ENCODE measurements at regions not wholly inside any gene's neighbourhood (a gene's known extent, or its start where the extent isn't known, plus 50 kb on each side); places are given as distances from the start of the nearest gene placed in this dataset.

DNA sequence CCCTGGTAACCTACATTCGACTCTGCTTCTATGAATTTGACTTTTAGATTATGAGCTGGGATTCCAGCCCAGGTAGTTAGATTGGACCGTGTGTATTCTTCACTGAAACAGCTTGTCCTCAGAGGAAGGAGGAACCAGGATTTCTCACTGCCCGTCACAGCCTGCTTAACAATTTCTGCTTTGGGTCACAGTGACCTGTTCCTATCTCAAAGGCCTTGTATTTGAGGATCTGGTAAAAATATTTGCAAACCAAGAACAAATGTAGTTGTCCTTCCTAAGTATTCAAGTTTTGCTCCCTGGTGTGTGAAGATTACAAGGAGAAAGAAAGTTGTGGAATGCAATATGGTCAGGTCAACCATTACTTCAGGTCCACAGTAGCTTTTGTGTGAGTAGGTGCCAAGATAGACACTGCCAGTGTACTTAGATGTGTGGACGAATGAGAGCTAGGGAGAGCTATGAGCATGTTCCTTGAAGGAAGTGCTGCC is 55.1 kb downstream of the KIF4B start:
- ATAC-seq: no peak

- ATAC-seq: no peak
These were observed 56.4 kb downstream of the KIF4B start for GRCh38 chr5:155069961-155070360.

GRCh38 chr5:155070781-155071180 is 57.2 kb downstream of the KIF4B start:
- no peak for ATAC-seq

DNA sequence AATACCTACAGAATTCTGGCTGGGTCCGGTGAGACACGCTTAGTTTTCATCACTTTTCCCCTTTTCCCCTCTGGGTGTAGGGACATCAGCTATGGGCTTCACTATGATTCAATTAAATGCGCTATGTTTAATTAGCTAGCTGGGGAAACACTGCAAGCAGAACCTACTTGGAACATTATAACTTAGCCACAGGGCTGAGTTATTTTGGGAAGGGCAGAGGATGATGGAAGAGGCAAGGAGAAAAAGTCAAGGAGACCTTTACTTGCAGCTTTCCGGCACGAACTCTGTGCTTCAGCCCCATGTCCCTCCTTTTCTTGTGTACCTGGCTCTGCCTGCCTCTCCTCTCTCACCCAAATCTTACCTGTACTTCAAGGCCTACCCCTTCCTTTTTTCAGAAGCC is 62.8 kb downstream of the KIF4B start:
- no peak for ATAC-seq

DNA sequence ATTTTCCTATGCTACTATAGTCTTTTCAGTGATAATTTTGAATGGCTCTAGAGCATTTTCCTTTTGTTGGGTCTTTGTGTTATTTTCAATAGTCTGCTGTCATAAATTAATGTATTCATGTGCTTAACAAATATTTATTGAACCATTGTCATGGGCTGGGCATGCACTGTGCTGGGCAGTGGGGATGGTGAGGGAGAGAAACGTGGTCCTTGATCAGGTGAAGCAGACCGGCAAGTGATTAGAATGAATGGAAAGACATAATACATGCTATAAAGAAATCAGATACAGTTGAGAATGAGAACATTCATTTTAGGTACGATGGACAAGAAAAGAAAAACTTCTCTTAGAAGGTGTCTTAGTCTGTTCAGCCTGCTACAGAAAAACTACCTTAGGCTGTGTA is 66.1 kb downstream of the KIF4B start:
- no peak for ATAC-seq

GRCh38 chr5:155080721-155081120 is 67.2 kb downstream of the KIF4B start:
- no peak for ATAC-seq

- ATAC-seq: no peak
These were observed 68.1 kb downstream of the KIF4B start for GRCh38 chr5:155081618-155082017.

DNA sequence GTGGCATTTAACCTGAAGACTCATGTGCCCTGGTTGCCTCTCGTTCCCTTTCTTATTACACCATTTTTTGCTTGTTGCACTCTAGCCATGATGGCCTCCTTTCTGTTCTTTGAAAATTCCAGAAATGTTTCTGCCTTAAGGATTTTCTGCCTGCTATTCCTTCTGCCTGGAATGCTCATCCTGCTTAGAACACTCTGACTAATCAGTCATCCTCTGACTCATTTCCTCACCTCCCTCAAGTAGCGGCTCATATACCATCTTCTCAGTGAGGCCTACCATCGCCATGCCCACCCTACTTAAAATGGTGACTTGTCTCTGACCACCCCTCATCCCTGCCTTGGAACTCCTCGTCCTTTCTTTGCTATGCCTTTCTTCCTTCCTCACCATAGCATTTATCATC is 68.8 kb downstream of the KIF4B start:
- ATAC-seq: no peak

GRCh38 chr5:155085282-155085989 is 71.9 kb downstream of the KIF4B start:
- no peak for ATAC-seq

DNA sequence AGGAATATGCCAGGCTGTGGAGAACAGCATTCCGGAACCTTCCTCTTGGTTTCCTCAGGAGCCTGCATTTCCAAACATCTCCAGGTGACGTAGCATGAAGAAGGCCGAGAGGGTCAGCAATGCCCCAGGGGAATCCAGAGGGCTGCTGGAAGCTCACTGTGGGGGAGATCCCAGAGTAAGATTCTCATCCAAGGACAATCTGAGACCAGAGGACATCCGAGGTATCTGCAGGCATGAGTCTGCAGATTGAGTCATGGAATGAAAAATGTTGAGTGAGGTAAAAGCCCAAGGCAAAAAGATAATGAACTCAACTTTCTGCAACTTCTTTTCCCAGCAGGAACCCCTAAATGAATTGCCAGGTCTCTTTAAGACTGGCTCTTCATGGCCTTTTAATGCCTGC is 73.5 kb downstream of the KIF4B start:
- ATAC-seq: no peak

DNA sequence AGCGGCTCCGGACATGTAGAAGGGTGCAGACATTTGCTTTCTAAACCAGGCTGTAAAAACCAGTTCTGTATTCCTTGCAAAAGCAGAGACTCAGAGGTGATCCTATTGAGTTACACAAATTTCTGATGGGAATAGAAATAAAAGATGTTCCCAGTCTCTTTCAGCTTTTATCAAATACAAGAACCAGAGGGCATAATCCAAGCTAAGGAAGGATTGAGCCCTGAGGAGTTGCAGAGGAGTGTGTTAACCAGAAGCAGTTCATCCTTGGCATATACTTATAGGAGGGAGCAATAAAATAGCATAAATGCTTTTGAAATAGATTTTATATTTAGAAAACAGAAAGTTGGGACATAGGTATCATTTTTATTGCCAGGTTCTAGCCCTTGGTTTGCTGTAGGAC is 75.3 kb downstream of the KIF4B start:
- no peak for ATAC-seq

- ATAC-seq: no peak
These were observed 76.1 kb downstream of the KIF4B start for GRCh38 chr5:155089643-155090042.

GRCh38 chr5:155091063-155091648 is 77.6 kb downstream of the KIF4B start:
- ATAC-seq: no peak

GRCh38 chr5:155091768-155092717 is 78.5 kb downstream of the KIF4B start:
- no peak for ATAC-seq

DNA sequence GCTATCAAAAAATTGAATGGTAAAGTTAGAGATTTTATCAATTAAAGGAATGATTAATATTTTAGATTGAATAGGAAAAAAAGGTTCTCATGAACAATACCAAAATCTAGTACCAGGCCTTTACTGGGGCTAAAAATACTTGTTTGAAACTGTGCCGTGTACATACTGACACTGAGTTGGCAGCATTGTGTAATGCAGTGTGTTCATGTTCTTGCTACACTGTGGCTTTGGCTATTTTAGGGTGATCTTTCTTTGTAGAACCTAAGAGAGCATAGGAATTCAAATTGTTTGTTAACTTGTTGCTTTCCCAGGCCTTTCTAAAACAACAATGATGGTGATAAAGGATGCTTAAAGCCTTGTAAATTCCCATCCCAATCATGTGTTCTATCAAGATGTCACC is 80.9 kb downstream of the KIF4B start:
- ATAC-seq: no peak

GRCh38 chr5:155097995-155098394 is 84.4 kb downstream of the KIF4B start:
- ATAC-seq: no peak

DNA sequence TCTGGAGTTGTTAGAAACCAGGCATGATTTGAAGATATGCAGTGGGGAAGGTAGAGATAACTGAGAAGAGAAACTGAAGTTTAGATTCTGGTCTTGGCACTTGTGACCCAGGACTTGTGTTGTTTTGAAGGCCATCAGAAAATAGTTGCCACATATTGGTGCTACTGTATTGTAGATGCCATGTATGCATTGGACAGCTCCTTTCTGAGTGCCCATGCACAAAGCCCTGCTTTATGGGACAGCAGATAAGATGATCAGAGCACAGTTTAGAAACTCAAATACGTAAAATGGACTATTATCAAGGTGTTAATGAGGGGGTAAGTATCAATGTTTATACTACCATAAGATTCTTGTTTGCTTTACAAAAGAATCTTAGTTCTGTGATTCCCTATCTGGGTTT is 84.9 kb downstream of the KIF4B start:
- ATAC-seq: no peak

- no peak for ATAC-seq
These were observed 88.1 kb downstream of the KIF4B start for GRCh38 chr5:155101697-155102096.

DNA sequence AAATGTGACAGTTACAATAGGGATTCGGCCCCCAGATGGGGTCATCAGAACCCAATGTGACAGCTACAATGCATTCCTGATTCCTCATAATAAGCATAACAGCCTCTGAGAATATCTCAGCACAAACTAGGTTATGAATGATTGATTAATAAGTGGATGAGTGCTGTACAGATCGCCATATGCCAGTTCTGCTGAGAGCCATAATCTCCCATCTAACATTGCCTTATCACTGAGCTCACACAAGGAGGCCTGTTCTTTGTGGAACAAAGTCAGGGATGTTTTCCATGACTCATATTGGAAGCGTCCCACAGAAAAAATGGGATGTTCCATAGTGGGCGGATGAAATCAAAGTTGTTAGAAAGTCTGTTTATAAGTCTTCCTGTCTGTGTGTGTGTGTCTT is 89.6 kb downstream of the KIF4B start:
- ATAC-seq: no peak

- ATAC-seq: no peak
These were observed 90.9 kb downstream of the KIF4B start for GRCh38 chr5:155104441-155104840.

- no peak for ATAC-seq
These were observed 92.7 kb downstream of the KIF4B start for GRCh38 chr5:155106221-155106620.

DNA sequence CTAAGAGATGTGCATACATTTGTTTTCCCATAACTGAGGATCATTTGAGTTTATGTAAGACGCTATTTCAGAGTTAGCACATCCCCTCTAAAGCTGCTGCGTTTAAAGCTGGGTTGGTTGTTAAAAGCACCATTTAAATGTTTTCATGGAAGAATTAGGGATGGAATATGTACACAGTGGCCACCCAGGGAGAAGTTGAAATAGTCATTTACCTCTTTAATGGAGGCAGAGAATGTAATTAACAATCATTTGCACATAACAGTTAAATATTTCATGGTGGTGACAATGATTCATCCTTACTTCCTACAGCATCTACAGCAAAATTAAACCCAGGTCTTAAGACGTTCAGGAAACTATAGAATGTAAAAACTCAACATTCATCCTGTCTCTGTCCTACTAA is 100.3 kb downstream of the KIF4B start:
- no peak for ATAC-seq

DNA sequence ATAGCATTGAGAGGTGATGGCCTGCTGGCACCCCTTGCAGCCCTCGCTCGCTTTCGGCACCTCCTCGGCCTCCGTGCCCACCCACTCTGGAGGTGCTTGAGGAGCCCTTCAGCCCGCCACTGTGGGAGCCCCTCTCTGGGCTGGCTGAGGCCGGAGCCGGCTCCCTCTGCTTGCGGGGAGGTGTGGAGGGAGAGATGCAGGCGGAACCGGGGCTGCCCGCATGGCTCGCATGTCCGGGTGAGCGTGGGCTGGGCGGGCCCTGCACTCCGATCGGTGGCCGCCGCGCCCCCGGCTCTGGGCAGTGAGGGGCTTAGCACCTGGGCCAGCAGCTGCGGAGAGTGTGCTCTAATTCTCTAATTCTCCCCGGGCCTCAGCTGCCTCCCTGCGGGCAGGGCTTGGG is 101.1 kb downstream of the KIF4B start:
- ATAC-seq: no peak

Data from activated CD4-positive, CD25-positive, alpha-beta regulatory T cell treated with anti-CD3 and anti-CD28 coated beads, Interleukin-2, amount 50 U/mL, for 24 hours (primary cell).